M059J (cell line): ENCODE measurements at regions not wholly inside any gene's neighbourhood (a gene's known extent, or its start where the extent isn't known, plus 50 kb on each side); places are given as distances from the start of the nearest gene placed in this dataset.
"Not testable (repeated sequence)": the region's sequence is repeated elsewhere in the genome, so short reads cannot be mapped to it uniquely, and the experiment has no call there.

Experiments
- DNase-seq: peaks from one replicate; pipeline ENCODE4 v3.0.0-alpha.2; 2012; ENCODE audit warnings: low read depth

- DNase-seq: peak; percentile 50
These were observed 327.1 kb upstream of the VCX start for GRCh38 chrX:7515681-7516413.

DNA sequence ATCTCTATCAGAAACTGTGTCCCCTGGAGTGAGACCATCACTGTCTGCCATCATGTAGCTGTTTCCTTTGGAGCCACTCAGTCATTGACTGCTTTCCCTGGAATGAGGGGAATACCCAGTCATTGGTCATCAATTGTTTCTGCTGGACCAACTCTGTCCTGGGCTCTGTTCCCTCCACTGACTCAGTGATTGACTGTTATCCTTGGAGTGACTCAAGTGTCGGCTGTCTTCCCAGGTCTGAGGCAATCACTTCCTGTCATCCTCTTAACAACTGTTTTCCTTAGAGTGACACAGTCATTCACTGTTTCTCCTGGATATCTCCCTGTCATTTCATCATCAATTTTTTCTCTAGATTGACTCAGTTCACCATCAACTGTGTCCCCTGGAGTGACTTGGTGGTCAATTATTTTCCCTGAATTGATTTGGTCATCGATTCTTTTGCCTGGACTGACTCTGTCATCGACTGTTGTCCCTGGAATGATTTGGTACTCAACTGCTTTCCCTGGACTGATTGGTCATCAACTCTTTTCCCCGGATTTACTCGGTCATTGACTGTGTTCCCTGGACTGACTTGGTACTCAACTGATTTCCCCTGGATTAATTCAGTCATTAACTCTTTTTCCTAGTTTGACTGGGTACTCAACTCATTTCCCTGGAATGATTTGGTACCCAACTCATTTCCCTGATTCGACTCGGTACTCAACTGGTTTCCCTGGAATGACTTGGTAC, 327.9 kb upstream of the VCX start:
- DNase-seq: peak; percentile 36

GRCh38 chrX:7512845-7513244, 330.1 kb upstream of the VCX start:
- DNase-seq: no peak

- DNase-seq: no peak
These were observed 339.7 kb upstream of the VCX start for GRCh38 chrX:7503251-7503650.

- no peak for DNase-seq
These were observed 342.6 kb upstream of the VCX start for GRCh38 chrX:7500386-7500785.

DNA sequence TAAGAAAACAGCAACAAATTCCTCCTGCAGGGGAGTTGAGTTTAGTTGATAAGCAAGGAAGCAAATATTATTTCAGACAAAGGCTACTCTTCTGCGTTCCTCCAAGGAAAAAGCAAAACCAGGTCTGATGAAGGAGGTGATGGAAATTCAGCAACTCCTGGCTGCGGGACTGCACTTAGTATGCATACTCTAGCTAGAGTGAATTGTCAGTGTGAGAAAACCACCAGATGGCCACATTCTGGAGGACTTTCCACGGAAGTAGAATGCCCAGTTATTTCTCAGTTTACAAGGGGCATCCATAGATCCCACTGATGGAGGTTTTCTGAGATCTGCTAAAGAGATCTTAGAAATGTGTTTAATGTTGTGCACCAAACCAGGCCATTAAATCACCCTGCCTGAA, 338.6 kb upstream of the PUDP start:
- DNase-seq: no peak

GRCh38 chrX:7485061-7485460, 337.1 kb upstream of the PUDP start:
- no peak for DNase-seq

DNA sequence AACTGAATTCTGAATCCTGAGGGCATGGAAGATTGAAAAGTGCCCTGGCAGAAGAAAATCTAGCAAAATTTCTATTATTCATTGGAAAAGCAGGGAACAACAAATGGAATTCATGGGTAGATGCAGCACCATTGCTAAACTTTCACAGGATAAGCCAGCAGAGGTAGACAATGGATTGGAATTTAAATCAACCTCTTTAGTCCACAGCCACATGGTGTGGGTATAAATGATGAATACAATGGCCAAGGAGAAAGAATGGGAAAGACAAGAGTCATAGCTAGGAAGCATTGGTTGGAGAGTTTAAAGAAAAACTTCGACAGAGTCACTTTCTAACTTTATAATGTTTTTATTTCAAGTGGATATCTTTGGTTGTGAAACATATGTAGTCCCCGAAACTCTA, 332.8 kb upstream of the PUDP start:
- no peak for DNase-seq

GRCh38 chrX:7462110-7462509, 314.2 kb upstream of the PUDP start:
- no peak for DNase-seq

- not testable (repeated sequence) for DNase-seq
These were observed 313.1 kb upstream of the PUDP start for GRCh38 chrX:7461051-7461450.

DNA sequence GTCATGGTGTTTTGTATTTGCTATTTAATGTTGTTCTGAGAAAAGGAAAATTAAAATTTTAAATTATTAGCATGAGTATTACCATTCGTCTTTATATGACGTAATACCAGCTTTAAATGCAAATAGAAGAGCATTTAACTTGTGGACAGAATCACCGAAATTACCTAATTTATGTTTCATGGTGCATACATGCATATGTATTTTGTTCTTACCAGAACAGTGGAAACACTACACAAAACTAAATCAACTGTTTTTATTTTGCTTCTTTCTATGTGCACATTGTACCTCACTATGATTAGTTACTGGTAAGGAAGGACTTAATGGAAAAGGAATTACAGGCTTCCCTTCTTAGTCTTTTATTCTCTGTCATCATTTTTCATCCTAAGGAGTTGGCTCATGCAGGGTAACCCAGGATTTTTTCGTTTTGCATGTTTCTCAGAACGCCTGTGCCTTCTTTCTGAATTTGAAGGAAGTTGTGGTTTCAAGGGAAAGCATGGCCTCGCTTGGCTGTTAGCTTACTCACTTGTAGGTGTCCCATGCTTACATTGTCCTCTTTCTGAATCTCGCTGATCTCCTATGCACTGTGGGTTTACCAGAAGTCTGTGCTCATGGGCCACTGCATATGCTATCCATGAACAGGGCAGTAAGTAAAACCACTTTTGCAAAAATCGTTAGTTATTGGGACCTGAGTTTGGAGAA, 300.0 kb upstream of the PUDP start:
- peak; percentile 7 for DNase-seq

- DNase-seq: peak; percentile 26
These were observed 298.9 kb upstream of the PUDP start for GRCh38 chrX:7446815-7447214.

GRCh38 chrX:7444967-7445366, 297.0 kb upstream of the PUDP start:
- peak; percentile 27 for DNase-seq

- DNase-seq: no peak
These were observed 293.6 kb upstream of the PUDP start for GRCh38 chrX:7441586-7441985.

GRCh38 chrX:7435822-7436221, 287.9 kb upstream of the PUDP start:
- DNase-seq: no peak

GRCh38 chrX:7432901-7433300, 284.9 kb upstream of the PUDP start:
- DNase-seq: no peak

DNA sequence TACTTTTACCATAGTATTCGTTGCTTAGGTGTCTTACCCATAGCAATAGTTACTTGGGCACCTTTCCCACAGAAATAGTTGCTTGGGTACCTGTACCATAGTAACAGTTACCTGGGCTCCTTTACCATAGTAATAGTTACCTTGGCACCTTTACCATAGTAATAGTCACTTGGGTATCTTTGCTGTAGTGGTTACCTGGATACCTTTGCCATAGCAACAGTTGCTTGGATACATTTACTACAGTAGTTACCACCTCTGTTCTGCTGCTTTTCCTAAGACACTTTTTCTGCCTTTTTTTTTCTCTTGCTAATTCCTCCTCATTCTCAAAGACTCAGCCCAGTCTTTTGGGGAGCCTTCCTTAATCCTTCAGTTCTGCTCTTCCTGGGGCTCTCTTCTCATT, 272.8 kb upstream of the PUDP start:
- DNase-seq: no peak

DNA sequence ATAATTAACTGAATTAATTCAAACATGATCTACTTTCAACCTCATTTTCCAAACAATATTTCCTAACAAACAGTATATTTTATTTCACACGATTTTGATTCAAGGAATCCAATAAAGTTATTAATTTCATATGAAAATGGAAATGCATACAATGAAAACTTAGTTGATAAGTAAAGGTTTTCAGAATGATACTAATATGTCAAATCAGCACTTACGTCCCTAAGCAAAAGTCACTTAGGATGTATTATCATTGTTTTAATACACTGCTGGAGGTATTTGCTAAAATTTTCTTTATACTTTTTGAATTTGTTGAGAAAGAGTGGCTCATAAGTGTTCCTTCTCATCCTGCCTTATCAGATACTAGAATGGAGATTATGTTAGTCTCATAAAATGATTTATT, 266.8 kb upstream of the PUDP start:
- DNase-seq: no peak

- no peak for DNase-seq
These were observed 264.9 kb upstream of the PUDP start for GRCh38 chrX:7412840-7413239.

GRCh38 chrX:7409866-7410265, 261.9 kb upstream of the PUDP start:
- no peak for DNase-seq

GRCh38 chrX:7399373-7399772, 251.4 kb upstream of the PUDP start:
- DNase-seq: no peak

DNA sequence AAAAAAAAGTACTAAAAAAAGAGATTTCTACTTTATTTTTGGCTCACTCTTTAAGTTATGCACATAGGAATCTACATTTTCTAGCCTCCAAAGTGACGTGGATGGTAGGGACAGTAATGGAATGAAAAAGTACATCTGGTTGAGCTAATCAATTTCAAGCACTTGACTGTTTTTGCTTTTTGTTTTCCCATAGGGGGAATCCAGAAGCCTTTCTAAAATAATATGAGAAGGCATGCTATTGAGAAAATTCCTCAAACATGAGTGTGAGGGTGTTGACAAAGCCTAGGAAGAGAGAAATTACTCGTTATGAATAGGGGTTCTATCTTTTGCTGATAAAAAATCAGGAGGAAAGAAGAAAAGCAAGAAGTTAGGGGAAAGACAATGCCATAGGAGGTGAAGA, 242.5 kb upstream of the PUDP start:
- no peak for DNase-seq

GRCh38 chrX:7389576-7389975, 241.6 kb upstream of the PUDP start:
- no peak for DNase-seq
